Cardiac muscle cell (in vitro differentiated cells and primary cell): ENCODE measurements at regions not wholly inside any gene's neighbourhood (a gene's known extent, or its start where the extent isn't known, plus 50 kb on each side); places are given as distances from the start of the nearest gene placed in this dataset.

Experiments
- DNase-seq, 2 donors: peaks; one replicate each; pipeline versions ENCODE4 v3.0.0 to v3.0.0-alpha.2; 2010 to 2017; ENCODE audit warnings: low read depth in 1 of 2, low spot score in 1 of 2
- H3K27ac ChIP-seq: fragments of 200-600 bp; sonication (generic); 2 replicates; pipeline ENCODE4 v1.5.1; 2016
- H3K27me3 ChIP-seq: fragments of 200-600 bp; sonication (generic); 2 replicates; pipeline ENCODE4 v1.6.0; 2016; ENCODE audit warnings: control low read depth
- H3K36me3 ChIP-seq: fragments of 200-600 bp; sonication (generic); 2 replicates; pipeline ENCODE4 v1.5.1; 2016; ENCODE audit warnings: control low read depth
- H3K4me1 ChIP-seq: fragments of 200-600 bp; sonication (generic); 2 replicates; pipeline ENCODE4 v1.8.1; 2017; ENCODE audit warnings: low read depth, mild to moderate bottlenecking, mixed run types
- H3K4me3 ChIP-seq: fragments of 200-600 bp; sonication (generic); 2 replicates; pipeline ENCODE4 v1.5.1; 2016; ENCODE audit warnings: mild to moderate bottlenecking
- H3K9me3 ChIP-seq: fragments of 200-600 bp; sonication (generic); 2 replicates; pipeline ENCODE4 v1.5.1; 2017; ENCODE audit warnings: low read depth, mild to moderate bottlenecking, control low read depth
- TF ChIP-seq, protein P1 (sequence below): IDR thresholded peaks from 2 replicates; pipeline ENCODE4 v1.5.1; 2012; ENCODE audit warnings: low read depth, mild to moderate bottlenecking, low read length

DNA sequence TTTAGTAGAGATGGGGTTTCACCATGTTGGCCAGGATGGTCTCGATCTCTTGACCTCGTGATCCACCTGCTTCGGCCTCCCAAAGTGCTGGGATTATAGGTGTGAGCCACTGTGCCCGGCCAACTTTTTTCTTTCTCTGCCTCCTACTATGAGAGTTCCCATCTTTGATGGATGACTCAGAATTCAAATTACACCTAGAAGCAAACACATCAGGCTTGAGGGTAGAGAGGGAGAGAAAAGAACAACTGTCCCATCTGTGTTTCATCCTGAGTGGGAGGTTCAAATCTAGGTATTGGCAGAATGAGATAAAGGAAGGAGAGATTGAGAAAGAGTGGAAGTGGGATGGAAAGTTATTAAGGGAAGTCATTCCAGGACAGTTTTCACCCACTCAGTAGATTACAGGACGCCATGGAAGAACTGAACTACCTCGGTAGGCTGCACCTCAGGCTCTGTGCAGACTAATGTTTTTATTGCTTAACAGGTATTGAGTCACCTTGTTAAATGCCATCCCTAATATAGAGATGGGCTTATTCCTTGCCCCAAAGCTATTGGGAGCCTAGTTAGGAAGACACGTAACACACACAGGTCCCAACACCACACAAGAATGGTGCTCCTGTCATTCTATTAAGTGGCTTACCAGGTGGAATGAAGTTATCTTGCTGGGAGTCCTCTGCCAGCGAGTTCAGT lies 275.7 kb downstream of the SOX4 start:
- TF ChIP-seq, protein P1, sequence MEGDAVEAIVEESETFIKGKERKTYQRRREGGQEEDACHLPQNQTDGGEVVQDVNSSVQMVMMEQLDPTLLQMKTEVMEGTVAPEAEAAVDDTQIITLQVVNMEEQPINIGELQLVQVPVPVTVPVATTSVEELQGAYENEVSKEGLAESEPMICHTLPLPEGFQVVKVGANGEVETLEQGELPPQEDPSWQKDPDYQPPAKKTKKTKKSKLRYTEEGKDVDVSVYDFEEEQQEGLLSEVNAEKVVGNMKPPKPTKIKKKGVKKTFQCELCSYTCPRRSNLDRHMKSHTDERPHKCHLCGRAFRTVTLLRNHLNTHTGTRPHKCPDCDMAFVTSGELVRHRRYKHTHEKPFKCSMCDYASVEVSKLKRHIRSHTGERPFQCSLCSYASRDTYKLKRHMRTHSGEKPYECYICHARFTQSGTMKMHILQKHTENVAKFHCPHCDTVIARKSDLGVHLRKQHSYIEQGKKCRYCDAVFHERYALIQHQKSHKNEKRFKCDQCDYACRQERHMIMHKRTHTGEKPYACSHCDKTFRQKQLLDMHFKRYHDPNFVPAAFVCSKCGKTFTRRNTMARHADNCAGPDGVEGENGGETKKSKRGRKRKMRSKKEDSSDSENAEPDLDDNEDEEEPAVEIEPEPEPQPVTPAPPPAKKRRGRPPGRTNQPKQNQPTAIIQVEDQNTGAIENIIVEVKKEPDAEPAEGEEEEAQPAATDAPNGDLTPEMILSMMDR, result no peak
- H3K27ac ChIP-seq, result no peak overlapping the region
- H3K4me1 ChIP-seq, result peaks cover 14% of the 10 kb centered on the region
- no peak for DNase-seq
- H3K4me3 ChIP-seq, result no peak overlapping the region
- H3K36me3 ChIP-seq, result no peaks in the 10 kb centered on the region
- no peaks in the 10 kb centered on the region for H3K27me3 ChIP-seq
- H3K9me3 ChIP-seq, result no peaks in the 10 kb centered on the region

DNA sequence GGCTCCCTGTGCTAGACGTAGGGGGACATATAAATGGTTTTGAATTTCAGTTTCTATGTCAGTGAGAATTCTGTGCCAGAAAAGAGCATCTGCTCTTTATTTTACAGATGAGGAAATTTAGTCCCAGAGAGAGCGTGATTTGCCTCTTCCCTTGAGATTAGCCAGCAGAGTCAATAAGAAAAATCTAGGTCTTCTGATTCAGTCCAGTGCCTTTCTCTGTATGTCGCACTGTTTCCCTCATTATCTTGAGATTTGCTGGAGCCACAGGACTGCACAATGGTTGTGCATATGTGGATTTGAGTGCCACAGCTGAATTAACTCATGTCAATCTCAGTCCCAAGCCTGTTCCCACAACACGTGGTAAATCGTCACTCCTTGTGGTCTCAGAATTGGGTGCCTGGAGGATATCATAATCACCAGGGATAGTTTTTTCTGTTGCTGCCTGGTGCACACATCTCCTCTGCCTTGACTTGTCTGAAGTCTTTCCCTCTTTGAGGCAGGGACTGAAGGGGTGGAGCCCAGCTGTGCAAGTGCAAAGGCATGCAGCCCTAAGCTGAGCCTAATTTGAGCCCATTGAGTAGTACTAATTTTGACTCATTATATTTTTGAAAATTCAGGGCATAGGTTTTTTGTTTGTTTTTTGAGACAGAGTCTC lies 276.7 kb downstream of the SOX4 start:
- H3K36me3 ChIP-seq, result no peaks in the 10 kb centered on the region
- no peaks in the 10 kb centered on the region for H3K27me3 ChIP-seq
- TF ChIP-seq, protein P1, result no peak
- H3K4me1 ChIP-seq, result peaks cover 14% of the 10 kb centered on the region
- H3K4me3 ChIP-seq, result no peak overlapping the region
- peak overlapping the region; percentile 25 for H3K27ac ChIP-seq
- no peaks in the 10 kb centered on the region for H3K9me3 ChIP-seq
- DNase-seq, result no peak

DNA sequence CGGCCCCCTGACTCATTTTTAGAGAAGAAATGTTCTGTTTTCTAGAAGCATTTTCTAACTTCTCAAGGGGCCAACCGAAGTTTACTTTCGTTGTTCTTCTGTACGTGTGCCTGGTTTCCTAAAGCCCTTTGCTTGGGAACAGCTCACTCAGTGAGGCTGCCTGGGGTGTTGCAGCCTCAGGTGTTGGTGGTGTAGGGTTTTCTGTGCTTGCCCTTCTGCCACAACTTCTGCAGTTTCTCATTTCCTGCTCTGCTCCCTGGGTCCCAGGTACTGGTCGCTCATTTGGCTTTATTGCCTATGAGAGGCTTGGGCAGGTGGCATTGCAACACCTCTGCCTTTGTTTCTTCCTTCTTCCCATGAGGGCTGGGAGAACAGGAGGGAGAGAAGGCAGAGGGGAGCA lies 278.3 kb downstream of the SOX4 start:
- no peak overlapping the region for H3K27ac ChIP-seq

DNA sequence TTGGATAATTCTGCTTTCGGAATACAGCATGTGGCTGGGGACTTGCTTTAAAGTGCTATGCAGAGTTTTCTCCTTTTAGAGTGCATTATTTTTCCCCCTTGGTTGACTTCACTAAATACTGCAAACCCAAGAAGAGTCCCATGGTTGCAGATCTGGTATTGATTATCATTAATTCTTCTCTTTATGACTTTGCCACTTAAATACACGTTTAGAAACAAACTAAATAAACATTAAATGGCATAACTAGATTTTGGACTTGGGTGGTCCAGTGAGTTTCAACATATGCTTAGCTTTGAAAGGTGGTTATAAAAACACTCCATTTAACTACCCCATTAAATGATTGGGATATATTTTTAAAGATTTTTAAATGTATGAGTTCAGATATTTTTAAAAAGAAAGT lies 279.2 kb downstream of the SOX4 start:
- H3K27me3 ChIP-seq, result no peaks in the 10 kb centered on the region
- H3K36me3 ChIP-seq, result no peaks in the 10 kb centered on the region
- TF ChIP-seq, protein P1, result no peak
- peaks cover 21% of the 10 kb centered on the region for H3K4me1 ChIP-seq
- H3K4me3 ChIP-seq, result no peak overlapping the region
- no peak for DNase-seq
- no peak overlapping the region for H3K27ac ChIP-seq
- no peaks in the 10 kb centered on the region for H3K9me3 ChIP-seq

More for the DNA sequence above, 278.3 kb downstream of the SOX4 start:
- no peak for DNase-seq
- TF ChIP-seq, protein P1, result no peak
- Histone ChIP-seq H3K27me3 (no peaks in the 10 kb centered on the region), H3K9me3 (no peaks in the 10 kb centered on the region), H3K4me1 (peaks cover 21% of the 10 kb centered on the region), H3K4me3 (no peak overlapping the region), H3K36me3 (no peaks in the 10 kb centered on the region)

DNA sequence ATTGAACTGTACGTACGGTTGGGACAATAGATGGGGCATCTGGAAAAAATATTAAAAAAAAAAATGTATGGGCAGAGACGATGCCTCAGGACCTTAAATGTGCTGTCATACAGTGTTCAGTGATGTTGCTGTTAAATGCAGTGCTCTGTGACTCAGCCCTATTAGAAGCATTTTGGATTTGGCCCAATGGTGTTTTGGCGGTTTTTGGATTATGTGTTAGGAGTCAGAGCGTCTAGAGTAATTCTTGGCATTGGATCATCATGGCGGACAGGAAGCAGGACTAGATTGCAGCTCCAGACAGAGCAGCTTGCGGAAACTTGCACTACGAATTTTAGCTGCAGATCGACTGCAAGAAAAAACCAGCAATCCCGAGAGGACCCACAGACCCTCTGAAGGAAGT lies 280.0 kb downstream of the SOX4 start:
- peak in 1 of 2 donors; percentile 97 for DNase-seq
- Histone ChIP-seq H3K27ac (no peak overlapping the region), H3K4me1 (peaks cover 16% of the 10 kb centered on the region), H3K9me3 (no peaks in the 10 kb centered on the region), H3K4me3 (no peak overlapping the region), H3K36me3 (no peaks in the 10 kb centered on the region), H3K27me3 (no peaks in the 10 kb centered on the region)
- TF ChIP-seq, protein P1, result no peak
